ENCODE measurements at regions not wholly inside any gene's neighbourhood (a gene's known extent, or its start where the extent isn't known, plus 50 kb on each side); places are given as distances from the start of the nearest gene placed in this dataset.

DNA sequence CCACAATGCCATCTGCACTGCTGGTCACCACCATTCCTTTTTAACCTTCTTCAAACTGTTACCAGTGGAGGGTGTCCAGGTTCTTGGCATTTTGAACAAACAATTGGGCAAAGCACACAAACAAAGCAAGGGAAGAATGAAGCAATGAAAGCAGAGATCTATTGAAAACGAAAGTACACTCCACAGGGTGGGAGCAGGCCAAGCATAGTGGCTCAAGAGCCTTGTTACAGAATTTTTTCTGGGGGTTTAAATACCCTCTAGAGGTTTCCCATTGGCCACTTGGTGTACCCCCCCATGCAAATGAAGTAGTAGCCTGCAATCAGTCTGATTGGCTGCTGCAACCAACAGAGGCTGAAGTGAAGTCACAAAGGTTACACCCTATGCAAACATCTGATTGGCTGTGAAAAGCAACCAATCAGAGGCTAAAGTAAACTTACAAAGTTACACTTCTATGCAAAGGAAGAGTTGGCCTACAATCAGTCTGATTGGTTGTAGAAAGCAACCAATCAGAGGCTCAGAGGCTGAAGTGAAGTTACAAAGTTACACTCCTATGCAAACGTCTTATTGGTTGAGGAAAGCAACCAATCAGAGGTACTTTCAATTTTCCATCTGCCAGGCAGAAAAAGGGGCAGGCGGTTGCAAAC lies 103.2 kb upstream of the WAC start:
- Histone ChIP-seq H3K27ac (replicated peaks in 1 of 4) (no peak overlapping the region), H3K36me3 (no peaks in the 10 kb centered on the region), H3K27me3 (no peaks in the 10 kb centered on the region), H3K4me3 (no peak overlapping the region), H3K9me3 (no peaks in the 10 kb centered on the region), H3K4me1 (peaks cover 0 to 9% (median 6%) of the 10 kb centered on the region in 4 donors)
- no peak for DNase-seq (ENCODE audit: extremely low spot score)
- WGBS = 86% methylated on average over 3 of the region's 3 CpGs
- intact Hi-C loops (cut with DNase I) = loop anchor here (10.0 kb wide), 1 partner anchor 155 kb away; no protein-coding TSS in a partner anchor
- no peak for TF ChIP-seq EP300 (IDR thresholded peaks at IDR 0.05)
- TF ChIP-seq POLR2AphosphoS5 (IDR thresholded peaks at IDR 0.05) = no peak
- TF ChIP-seq POLR2A (IDR thresholded peaks at IDR 0.05; ENCODE audit: low read depth) = no peak
- TF ChIP-seq, protein P1, sequence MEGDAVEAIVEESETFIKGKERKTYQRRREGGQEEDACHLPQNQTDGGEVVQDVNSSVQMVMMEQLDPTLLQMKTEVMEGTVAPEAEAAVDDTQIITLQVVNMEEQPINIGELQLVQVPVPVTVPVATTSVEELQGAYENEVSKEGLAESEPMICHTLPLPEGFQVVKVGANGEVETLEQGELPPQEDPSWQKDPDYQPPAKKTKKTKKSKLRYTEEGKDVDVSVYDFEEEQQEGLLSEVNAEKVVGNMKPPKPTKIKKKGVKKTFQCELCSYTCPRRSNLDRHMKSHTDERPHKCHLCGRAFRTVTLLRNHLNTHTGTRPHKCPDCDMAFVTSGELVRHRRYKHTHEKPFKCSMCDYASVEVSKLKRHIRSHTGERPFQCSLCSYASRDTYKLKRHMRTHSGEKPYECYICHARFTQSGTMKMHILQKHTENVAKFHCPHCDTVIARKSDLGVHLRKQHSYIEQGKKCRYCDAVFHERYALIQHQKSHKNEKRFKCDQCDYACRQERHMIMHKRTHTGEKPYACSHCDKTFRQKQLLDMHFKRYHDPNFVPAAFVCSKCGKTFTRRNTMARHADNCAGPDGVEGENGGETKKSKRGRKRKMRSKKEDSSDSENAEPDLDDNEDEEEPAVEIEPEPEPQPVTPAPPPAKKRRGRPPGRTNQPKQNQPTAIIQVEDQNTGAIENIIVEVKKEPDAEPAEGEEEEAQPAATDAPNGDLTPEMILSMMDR (IDR thresholded peaks at IDR 0.05) = no peak

DNA sequence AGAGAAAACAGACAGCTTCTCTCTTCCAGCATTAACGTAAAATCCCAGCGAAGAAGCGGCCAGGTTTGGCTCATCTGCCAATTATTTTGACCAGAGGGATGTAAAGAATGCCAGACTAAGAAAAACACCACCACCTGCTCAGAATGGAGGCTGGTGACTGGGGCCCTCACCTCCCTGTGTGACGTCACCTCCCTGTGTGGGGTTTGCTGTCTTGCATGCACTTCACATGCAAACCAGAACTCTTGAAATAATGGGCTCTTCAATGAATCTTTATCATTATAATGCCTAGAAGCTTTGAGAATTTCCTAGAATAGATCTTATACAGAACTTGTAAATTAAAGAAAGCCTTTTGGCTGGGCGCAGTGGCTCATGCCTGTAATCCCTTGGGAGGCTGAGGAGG lies 101.8 kb upstream of the WAC start:
- H3K4me3 ChIP-seq = no peak overlapping the region
- WGBS = 69% methylated on average over 5 of the region's 5 CpGs
- TF ChIP-seq, protein P1 (IDR thresholded peaks at IDR 0.05) = no peak
- TF ChIP-seq EP300 (IDR thresholded peaks at IDR 0.05) = no peak
- no peak for TF ChIP-seq POLR2AphosphoS5 (IDR thresholded peaks at IDR 0.05)
- no peak for TF ChIP-seq POLR2A (IDR thresholded peaks at IDR 0.05; ENCODE audit: low read depth)
- H3K4me1 ChIP-seq = peaks cover 0 to 9% (median 6%) of the 10 kb centered on the region in 4 donors
- no peaks in the 10 kb centered on the region for H3K36me3 ChIP-seq
- intact Hi-C loops (cut with DNase I) = loop anchor here (10.0 kb wide), 1 partner anchor 154 kb away; no protein-coding TSS in a partner anchor
- H3K27ac ChIP-seq (replicated peaks in 1 of 4) = no peak overlapping the region
- H3K27me3 ChIP-seq = no peaks in the 10 kb centered on the region
- DNase-seq (ENCODE audit: extremely low spot score) = no peak
- H3K9me3 ChIP-seq = no peaks in the 10 kb centered on the region

DNA sequence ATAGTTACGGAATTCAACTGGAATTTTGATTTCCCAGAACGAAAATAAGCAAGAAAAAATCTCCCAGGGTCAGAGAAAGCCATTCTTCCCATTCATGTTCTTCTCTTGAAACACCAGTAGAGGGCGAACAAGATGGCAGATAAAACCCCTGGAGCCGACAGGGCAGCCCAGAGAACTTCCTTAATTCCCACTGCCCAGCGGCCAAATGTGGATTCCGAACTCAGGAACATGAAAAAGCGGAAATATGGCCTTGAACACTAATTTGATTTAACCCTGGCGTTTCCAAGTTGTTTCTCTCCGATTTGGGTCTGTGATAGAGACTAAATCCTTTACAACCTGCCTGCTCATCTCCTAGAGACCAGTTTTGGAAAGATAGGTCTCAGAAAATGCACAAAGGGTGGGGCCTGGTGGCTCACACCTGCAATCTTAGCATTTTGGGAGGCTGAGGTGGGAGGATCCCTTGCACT lies 100.7 kb upstream of the WAC start:
- Histone ChIP-seq H3K9me3 (no peaks in the 10 kb centered on the region), H3K27me3 (peaks cover 0 to 2% (median 0%) of the 10 kb centered on the region in 4 donors), H3K4me1 (peaks cover 0 to 9% (median 6%) of the 10 kb centered on the region in 4 donors), H3K27ac (replicated peaks in 1 of 4) (no peak overlapping the region), H3K36me3 (no peaks in the 10 kb centered on the region), H3K4me3 (peak overlapping the region in 1 of 4 donors; percentile 17)
- TF ChIP-seq, protein P1 (IDR thresholded peaks at IDR 0.05) = peak; percentile 71 to 83 (median 77)
- TF ChIP-seq POLR2AphosphoS5 (IDR thresholded peaks at IDR 0.05) = no peak
- intact Hi-C loops (cut with DNase I) = loop anchor here (10.0 kb wide), 1 partner anchor 153 kb away; no protein-coding TSS in a partner anchor
- WGBS = 1% methylated on average over 9 of the region's 9 CpGs
- no peak for DNase-seq (ENCODE audit: extremely low spot score)

DNA sequence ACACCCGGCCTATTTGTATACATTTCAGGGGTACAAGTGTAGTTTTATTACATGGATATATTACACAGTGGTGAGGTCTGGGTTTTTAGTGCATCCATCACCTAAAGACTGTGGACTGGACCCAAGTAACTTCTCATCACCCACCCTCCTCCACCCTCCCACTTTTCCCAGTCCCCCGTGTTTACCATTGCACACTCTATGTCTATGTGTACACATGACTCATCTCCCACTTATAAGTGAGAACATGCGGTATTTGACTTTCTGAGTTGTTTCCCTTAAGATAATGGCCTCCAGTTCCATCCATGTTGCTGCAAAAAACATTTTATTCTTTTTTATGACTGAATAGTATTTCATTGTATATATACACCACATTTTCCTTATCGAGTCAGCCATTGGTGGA lies 98.9 kb upstream of the WAC start:
- intact Hi-C loops (cut with DNase I) = loop anchor here (10.0 kb wide), 1 partner anchor 151 kb away; no protein-coding TSS in a partner anchor
- no peaks in the 10 kb centered on the region for H3K36me3 ChIP-seq
- H3K9me3 ChIP-seq = no peaks in the 10 kb centered on the region
- no peak overlapping the region for H3K27ac ChIP-seq (replicated peaks in 1 of 4)
- peaks cover 0 to 9% (median 6%) of the 10 kb centered on the region in 4 donors for H3K4me1 ChIP-seq
- DNase-seq (ENCODE audit: extremely low spot score) = no peak
- no peak for TF ChIP-seq EP300 (IDR thresholded peaks at IDR 0.05)
- no peak for TF ChIP-seq POLR2A (IDR thresholded peaks at IDR 0.05; ENCODE audit: low read depth)
- TF ChIP-seq POLR2AphosphoS5 (IDR thresholded peaks at IDR 0.05) = no peak
- TF ChIP-seq, protein P1 (IDR thresholded peaks at IDR 0.05) = no peak
- no peak overlapping the region for H3K4me3 ChIP-seq
- peaks cover 0 to 4% (median 0%) of the 10 kb centered on the region in 4 donors for H3K27me3 ChIP-seq
- 92% methylated on average over 4 of the region's 4 CpGs for WGBS
